ENCODE measurements at regions not wholly inside any gene's neighbourhood (a gene's known extent, or its start where the extent isn't known, plus 50 kb on each side); places are given as distances from the start of the nearest gene placed in this dataset.

- Histone ChIP-seq H3K27me3 (ENCODE audit: insufficient read depth) (no peaks in the 10 kb centered on the region), H3K4me2 (no peak overlapping the region), H3K79me2 (ENCODE audit: insufficient read depth) (no peaks in the 10 kb centered on the region), H3K9me3 (no peaks in the 10 kb centered on the region), H3K4me1 (ENCODE audit: control insufficient read depth in 1 of 2, insufficient read depth in 2 of 2, low read depth in 1 of 2, low read length in 1 of 2) (no peaks in the 10 kb centered on the region), H3K9me2 (no peaks in the 10 kb centered on the region), H3K4me3 (ENCODE audit: low read depth in 2 of 2, low read length in 1 of 2) (no peak overlapping the region), H3K27ac (ENCODE audit: low read depth in 2 of 2, low read length in 1 of 2) (no peak overlapping the region), H2AFZ (ENCODE audit: low read depth) (no peak overlapping the region), H4K20me1 (ENCODE audit: insufficient read depth) (no peaks in the 10 kb centered on the region), H3F3A (replicated peaks; ENCODE audit: insufficient read depth) (no peaks in the 10 kb centered on the region), H3K36me3 (replicated peaks in 1 of 2; ENCODE audit: control insufficient read depth in 1 of 2, insufficient read depth in 2 of 2, low read length in 1 of 2) (no peaks in the 10 kb centered on the region), H3K9ac (no peak overlapping the region)
- no peak for DNase-seq
- POLR2A ChIA-PET, result no interaction called here
- WGBS (ENCODE audit: low lambda C conversion rate), result 26% methylated on average over 2 of the region's 2 CpGs
- TF ChIP-seq GATA2 (CRISPR knock-in tag; IDR thresholded peaks at IDR 0.05), result no peak
- no peak for TF ChIP-seq SIN3A (IDR thresholded peaks at IDR 0.05; ENCODE audit: borderline replicate concordance, low read depth, low read length)
- no peak for TF ChIP-seq CHD2 (IDR thresholded peaks at IDR 0.05; ENCODE audit: low read length, partially characterized antibody)
- TF ChIP-seq, protein P1, sequence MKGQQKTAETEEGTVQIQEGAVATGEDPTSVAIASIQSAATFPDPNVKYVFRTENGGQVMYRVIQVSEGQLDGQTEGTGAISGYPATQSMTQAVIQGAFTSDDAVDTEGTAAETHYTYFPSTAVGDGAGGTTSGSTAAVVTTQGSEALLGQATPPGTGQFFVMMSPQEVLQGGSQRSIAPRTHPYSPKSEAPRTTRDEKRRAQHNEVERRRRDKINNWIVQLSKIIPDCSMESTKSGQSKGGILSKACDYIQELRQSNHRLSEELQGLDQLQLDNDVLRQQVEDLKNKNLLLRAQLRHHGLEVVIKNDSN (IDR thresholded peaks at IDR 0.05; ENCODE audit: borderline replicate concordance, low read depth), result no peak
- TF ChIP-seq ELF1 (IDR thresholded peaks at IDR 0.05), result no peak
- no peak for TF ChIP-seq USF2 (IDR thresholded peaks at IDR 0.05; ENCODE audit: borderline replicate concordance, low read depth, low read length)
- no peak for TF ChIP-seq GABPA (IDR thresholded peaks at IDR 0.05; ENCODE audit: low read depth)
- no peak for TF ChIP-seq MEF2A (IDR thresholded peaks at IDR 0.05; ENCODE audit: borderline replicate concordance, low read depth)
- TF ChIP-seq SMC3 (IDR thresholded peaks at IDR 0.05; ENCODE audit: low read depth, low read length), result no peak
- TF ChIP-seq FOXM1 (IDR thresholded peaks at IDR 0.05; ENCODE audit: low read depth), result no peak
- TF ChIP-seq JUND (IDR thresholded peaks at IDR 0.05), result no peak
- no peak for TF ChIP-seq NFIC (IDR thresholded peaks at IDR 0.05; ENCODE audit: borderline replicate concordance)
- TF ChIP-seq NRF1 (IDR thresholded peaks at IDR 0.05; ENCODE audit: low read depth, low read length), result no peak
- no peak for TF ChIP-seq RFX5 (IDR thresholded peaks at IDR 0.05; ENCODE audit: low read length)
- no peak for TF ChIP-seq ZBTB33 (IDR thresholded peaks at IDR 0.05; ENCODE audit: borderline replicate concordance, low read depth)
- no peak for TF ChIP-seq TAF1 (IDR thresholded peaks at IDR 0.05; ENCODE audit: borderline replicate concordance, low read depth, low read length)
- TF ChIP-seq, protein P2, sequence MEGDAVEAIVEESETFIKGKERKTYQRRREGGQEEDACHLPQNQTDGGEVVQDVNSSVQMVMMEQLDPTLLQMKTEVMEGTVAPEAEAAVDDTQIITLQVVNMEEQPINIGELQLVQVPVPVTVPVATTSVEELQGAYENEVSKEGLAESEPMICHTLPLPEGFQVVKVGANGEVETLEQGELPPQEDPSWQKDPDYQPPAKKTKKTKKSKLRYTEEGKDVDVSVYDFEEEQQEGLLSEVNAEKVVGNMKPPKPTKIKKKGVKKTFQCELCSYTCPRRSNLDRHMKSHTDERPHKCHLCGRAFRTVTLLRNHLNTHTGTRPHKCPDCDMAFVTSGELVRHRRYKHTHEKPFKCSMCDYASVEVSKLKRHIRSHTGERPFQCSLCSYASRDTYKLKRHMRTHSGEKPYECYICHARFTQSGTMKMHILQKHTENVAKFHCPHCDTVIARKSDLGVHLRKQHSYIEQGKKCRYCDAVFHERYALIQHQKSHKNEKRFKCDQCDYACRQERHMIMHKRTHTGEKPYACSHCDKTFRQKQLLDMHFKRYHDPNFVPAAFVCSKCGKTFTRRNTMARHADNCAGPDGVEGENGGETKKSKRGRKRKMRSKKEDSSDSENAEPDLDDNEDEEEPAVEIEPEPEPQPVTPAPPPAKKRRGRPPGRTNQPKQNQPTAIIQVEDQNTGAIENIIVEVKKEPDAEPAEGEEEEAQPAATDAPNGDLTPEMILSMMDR (IDR thresholded peaks at IDR 0.05), result no peak
- no peak for TF ChIP-seq YY1 (IDR thresholded peaks at IDR 0.05; ENCODE audit: low read depth)
- CTCF ChIA-PET, result no interaction called here
Measured at GRCh38 chr3:1026395-1026794, 66.4 kb upstream of the CNTN6 start.
